Muscle of back (tissue), 3 donors: ENCODE measurements at regions not wholly inside any gene's neighbourhood (a gene's known extent, or its start where the extent isn't known, plus 50 kb on each side); places are given as distances from the start of the nearest gene placed in this dataset.
"Not testable (repeated sequence)": the region's sequence is repeated elsewhere in the genome, so short reads cannot be mapped to it uniquely, and the experiment has no call there.

ENCODE experiments used
- DNase-seq, 3 donors: peaks; one replicate each; pipeline versions ENCODE4 v3.0.0 to v3.0.0-alpha.2; 2013

DNA sequence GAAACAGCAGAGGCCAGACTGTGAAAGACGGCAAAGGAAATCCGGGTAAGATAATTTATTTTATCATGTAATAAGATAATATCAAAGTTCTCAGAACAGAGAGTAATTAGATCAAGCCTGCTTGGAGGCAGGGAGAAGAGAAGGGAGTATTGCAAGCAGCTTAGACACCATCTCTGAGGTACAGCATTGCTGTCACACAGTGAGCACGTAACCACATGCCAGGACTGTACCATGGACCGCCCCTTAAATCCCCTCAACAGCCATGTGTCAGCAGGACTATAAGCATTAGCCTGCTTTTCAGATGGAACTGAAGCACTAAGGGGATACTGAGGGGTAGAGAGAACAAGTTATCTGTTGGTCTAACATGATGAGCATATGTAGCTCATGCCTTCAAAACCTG is 141.5 kb downstream of the C6orf118 start:
- no peak for DNase-seq

GRCh38 chr6:165167311-165167710 is 142.1 kb downstream of the C6orf118 start:
- DNase-seq = no peak

DNA sequence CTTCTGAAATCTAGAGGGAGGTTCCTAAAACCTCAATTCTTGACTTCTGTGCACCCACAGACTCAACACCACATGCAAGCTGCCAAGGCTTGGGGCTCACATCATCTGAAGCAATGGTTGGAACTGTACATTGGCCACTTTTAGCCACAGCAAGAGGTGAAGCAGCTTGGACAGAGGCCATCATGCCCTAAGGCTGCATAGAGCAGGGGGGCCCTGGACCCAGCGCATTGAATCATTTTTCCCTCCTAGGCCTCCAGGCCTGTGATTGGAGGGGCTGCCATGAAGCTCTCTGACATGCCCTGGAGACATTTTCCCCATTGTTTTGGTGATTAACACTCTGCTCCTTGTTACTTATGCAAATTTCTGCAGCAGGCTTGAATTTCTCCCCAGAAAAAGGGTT is 145.9 kb downstream of the C6orf118 start:
- DNase-seq = no peak

GRCh38 chr6:165159460-165159859 is 149.9 kb downstream of the C6orf118 start:
- DNase-seq = no peak

DNA sequence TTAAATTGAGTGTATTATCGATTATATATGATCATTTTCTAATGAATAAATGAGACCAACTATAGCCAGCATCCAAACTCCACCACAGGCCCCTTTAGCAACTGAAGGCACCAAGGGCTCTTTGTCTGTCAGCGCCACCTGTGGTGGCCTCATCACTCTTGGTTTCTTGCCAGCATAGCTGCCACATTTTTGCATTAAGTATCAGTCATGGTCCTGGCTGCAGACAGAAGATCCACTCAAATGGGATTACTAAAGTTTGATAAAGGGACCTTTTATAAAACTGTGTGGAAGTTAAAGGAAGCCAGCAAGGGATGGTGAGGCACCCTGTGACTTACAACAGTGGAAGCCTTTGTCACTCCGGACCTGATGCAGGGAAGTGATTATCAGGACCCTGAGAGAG is 162.9 kb downstream of the C6orf118 start:
- peak in 1 of 3 donors; percentile 7 for DNase-seq

- DNase-seq = no peak
Measured at GRCh38 chr6:165135889-165136288, 173.5 kb downstream of the C6orf118 start.

DNA sequence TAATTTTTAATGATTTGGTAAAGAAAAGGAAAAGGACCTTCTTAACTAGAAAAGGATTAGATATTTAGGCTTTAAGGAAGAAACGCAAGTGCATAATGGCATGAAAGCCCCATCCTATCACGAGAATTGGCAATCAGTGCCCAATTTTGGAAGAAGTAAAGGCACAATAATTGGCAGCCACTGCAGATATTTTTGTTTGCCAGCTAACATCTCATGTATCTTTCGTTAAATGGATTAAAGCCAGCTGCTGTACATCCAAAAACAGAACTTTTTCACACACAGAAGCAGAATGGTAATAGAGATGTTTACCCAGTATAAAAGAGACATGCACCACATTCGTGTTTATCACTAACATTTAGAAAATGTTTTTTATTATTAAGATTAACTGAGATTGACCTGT is 180.3 kb downstream of the C6orf118 start:
- DNase-seq = peak in 1 of 3 donors; percentile 9

- not testable (repeated sequence) for DNase-seq
Measured at GRCh38 chr6:165127743-165128142, 181.7 kb downstream of the C6orf118 start.

DNA sequence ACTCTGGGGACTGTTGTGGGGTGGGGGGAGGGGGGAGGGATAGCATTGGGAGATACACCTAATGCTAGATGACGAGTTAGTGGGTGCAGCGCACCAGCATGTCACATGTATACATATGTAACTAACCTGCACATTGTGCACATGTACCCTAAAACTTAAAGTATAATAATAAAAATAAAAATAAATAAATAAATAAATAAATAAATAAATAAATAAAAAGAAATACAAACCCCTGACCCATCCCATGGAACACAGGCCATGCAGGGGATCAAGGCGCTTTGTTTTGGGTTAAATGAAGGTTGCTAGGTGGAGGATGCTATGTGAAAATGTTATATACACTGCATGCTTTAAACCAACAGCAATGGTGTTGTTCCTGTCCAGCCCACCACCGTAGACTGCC is 184.7 kb downstream of the C6orf118 start:
- DNase-seq = not testable (repeated sequence)

DNA sequence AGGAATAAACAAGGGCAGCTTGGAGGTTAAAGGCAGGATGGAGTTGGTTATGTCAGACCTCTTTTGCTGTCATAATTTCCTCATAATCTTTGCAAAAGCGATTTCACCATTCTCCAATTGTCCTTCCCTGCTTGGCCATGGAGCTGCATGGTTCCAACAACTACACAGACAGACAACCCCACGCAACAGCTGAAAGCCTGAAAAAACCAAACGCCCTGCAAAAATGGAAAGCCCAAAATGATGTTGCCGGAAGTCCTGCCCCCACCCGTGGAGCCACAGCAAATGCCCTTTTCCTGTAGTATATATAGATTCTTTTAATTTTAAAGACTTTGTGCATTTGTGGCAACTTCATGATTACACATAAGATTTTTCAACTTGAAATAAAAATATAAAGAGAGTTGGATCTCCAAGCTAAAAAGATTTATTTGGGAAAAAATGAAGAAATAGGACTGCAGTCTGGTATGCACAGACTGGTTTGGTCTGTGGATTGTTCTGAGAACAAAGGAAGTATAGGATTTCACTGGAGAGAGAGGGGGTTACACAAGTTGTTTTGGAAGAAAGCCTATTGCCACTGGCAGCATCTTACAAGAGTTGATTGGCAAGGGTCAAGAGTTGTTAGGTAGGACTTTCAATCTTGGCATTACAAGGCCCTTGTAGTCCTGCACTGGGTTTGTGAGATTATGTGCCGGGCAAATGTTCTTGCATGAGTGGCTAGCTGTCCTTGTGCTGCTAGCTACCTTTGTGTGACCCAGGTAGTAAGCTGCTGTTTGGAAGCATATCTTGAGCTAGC is 190.0 kb downstream of the C6orf118 start:
- DNase-seq = no peak

- no peak for DNase-seq
Measured at GRCh38 chr6:165118736-165119135, 190.7 kb downstream of the C6orf118 start.

GRCh38 chr6:165117806-165118205 is 191.6 kb downstream of the C6orf118 start:
- no peak for DNase-seq

- DNase-seq = peak in 1 of 3 donors; percentile 32
Measured at GRCh38 chr6:165117121-165117520, 192.3 kb downstream of the C6orf118 start.

DNA sequence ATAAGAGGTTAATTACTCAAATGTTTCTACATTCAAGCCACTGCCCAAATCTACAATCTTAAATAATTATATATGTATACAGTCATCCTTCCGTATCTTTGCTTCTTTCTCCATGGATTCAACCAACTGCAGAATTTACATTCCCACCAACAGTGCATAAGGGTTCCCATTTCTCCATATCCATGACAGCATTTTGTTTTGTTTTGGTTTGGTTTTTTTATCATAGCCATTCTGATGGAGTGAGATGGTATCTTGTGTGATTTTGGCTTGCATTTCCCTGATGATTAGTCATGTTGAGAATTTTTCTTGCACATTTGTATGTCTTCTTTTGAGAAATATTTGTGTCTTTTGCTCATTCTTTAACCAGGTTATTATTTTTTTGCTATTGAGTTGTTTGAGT is 198.5 kb downstream of the C6orf118 start:
- peak in 1 of 3 donors; percentile 29 for DNase-seq

DNA sequence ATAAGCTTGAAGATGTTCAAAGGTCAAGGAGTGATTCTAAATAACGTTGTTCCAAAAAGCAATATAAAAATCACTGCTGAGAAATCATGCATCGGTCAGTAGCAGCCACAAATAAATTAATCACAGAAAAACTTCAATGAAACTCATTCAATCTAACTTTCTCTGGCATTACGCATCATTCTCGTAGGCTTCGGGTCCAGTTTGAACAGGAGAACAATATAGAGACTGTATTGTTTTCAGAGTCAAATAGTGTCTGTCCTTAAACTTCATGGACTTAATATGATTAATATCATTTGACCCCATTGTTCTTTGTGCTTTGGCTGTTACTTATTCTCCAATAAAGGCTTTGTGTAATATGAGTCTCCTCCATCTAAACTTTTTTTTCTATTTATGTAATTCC is 200.4 kb downstream of the C6orf118 start:
- no peak for DNase-seq

- no peak for DNase-seq
Measured at GRCh38 chr6:165106261-165106660, 203.1 kb downstream of the C6orf118 start.

GRCh38 chr6:165098165-165098564 is 211.2 kb downstream of the C6orf118 start:
- DNase-seq = no peak

DNA sequence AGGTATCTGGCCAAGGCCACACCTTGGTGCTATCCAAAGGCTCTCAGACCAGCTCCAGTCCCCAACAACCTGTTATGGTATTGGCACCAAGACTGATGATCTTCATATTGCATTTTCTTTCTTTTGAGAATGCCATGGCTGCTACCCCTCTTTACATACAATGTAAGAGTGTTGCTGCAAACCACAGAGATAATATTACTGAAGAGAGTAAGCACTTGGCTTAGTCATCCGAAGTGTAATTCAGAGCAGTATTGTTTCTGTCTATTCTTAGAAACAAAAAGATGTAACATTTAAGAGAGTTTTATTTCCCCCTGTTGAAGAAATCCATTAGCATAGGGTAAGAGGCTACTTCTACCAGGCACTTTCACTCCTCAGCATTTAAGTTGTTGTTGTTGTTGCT is 212.5 kb downstream of the C6orf118 start:
- DNase-seq = no peak

DNA sequence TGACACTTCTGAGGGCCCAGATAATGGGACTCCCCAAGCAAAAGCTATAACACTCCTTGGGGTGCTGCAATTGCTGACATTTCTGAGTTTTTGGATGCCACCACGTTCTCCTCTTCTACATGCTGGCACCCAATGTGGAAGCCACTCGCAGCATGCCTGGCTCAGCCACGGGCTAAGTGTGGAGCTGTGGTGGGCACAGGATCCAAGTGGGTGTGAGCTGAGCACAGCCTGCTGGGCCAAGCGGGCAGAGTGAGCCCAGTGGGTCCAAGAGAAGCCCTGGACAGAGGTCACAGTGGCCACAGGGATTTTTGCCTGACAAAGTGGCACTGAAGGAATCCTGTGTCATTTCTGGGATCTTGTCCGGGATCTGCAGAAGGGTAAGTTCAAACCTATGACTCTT is 213.2 kb downstream of the C6orf118 start:
- DNase-seq = no peak

GRCh38 chr6:165092881-165093595 is 216.4 kb downstream of the C6orf118 start:
- no peak for DNase-seq

- DNase-seq = peak in 1 of 3 donors; percentile 8
Measured at GRCh38 chr6:165091121-165091785, 218.2 kb downstream of the C6orf118 start.

DNA sequence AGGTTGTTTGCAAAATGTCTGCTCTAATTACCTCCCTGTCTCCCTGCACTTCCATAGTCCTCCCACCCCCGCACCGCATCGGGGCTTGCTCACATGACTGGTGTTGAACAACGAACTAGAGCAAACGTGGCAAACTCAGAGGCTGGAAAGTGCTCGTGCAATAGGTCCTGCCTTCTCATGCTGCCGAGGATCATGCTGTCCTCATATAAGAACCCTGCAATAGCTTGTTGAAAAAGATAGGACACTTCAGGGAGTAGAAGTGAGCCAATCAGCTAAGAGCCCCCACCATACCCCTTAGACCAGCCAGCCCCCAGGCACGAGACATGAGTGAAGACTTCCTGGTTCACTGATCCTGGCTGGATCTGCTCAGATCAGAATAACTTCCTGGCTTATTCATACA is 219.2 kb downstream of the C6orf118 start:
- DNase-seq = no peak

- DNase-seq = peak in 2 of 3 donors; percentile 14 to 54
Measured at GRCh38 chr6:165086814-165087213, 222.6 kb downstream of the C6orf118 start.
